ENCODE measurements at regions not wholly inside any gene's neighbourhood (a gene's known extent, or its start where the extent isn't known, plus 50 kb on each side); places are given as distances from the start of the nearest gene placed in this dataset.
"Not testable (repeated sequence)": the region's sequence is repeated elsewhere in the genome, so short reads cannot be mapped to it uniquely, and the experiment has no call there.

GRCh38 chr6:86087954-86088353, 445.3 kb upstream of the SYNCRIP start:
- no peak overlapping the region for H3K27ac ChIP-seq (ENCODE audit: poor library complexity, severe bottlenecking)
- no peak for ATAC-seq (ENCODE audit: low read depth)
- no peaks in the 10 kb centered on the region for H3K36me3 ChIP-seq (ENCODE audit: low read depth)
- no peaks in the 10 kb centered on the region for H3K9me3 ChIP-seq (ENCODE audit: severe bottlenecking)
- H3K4me1 ChIP-seq (ENCODE audit: insufficient read depth, poor library complexity, severe bottlenecking) = no peaks in the 10 kb centered on the region
- no peak for TF ChIP-seq CTCF (IDR thresholded peaks at IDR 0.05; ENCODE audit: poor library complexity, severe bottlenecking)
- H3K4me3 ChIP-seq (ENCODE audit: severe bottlenecking) = no peak overlapping the region
- H3K27me3 ChIP-seq (ENCODE audit: insufficient read depth, poor library complexity, severe bottlenecking) = no peaks in the 10 kb centered on the region
- no peak for DNase-seq (ENCODE audit: low spot score)

- H3K4me3 ChIP-seq (ENCODE audit: severe bottlenecking) = no peak overlapping the region
- DNase-seq (ENCODE audit: low spot score) (no peak), ATAC-seq (ENCODE audit: low read depth) (no peak)
- no peaks in the 10 kb centered on the region for H3K4me1 ChIP-seq (ENCODE audit: insufficient read depth, poor library complexity, severe bottlenecking)
- no peak for TF ChIP-seq CTCF (IDR thresholded peaks at IDR 0.05; ENCODE audit: poor library complexity, severe bottlenecking)
- no peaks in the 10 kb centered on the region for H3K36me3 ChIP-seq (ENCODE audit: low read depth)
- no peaks in the 10 kb centered on the region for H3K9me3 ChIP-seq (ENCODE audit: severe bottlenecking)
- no peak overlapping the region for H3K27ac ChIP-seq (ENCODE audit: poor library complexity, severe bottlenecking)
- H3K27me3 ChIP-seq (ENCODE audit: insufficient read depth, poor library complexity, severe bottlenecking) = no peaks in the 10 kb centered on the region
These were observed 437.3 kb upstream of the SYNCRIP start for GRCh38 chr6:86079938-86080337.

- no peak for ATAC-seq (ENCODE audit: low read depth)
These were observed 427.5 kb upstream of the SYNCRIP start for GRCh38 chr6:86070151-86070550.

GRCh38 chr6:86065002-86065401, 422.3 kb upstream of the SYNCRIP start:
- ATAC-seq (ENCODE audit: low read depth); H3K27me3 ChIP-seq (ENCODE audit: insufficient read depth, poor library complexity, severe bottlenecking); H3K9me3 ChIP-seq (ENCODE audit: severe bottlenecking); H3K27ac ChIP-seq (ENCODE audit: poor library complexity, severe bottlenecking); H3K4me1 ChIP-seq (ENCODE audit: insufficient read depth, poor library complexity, severe bottlenecking); H3K36me3 ChIP-seq (ENCODE audit: low read depth); DNase-seq (ENCODE audit: low spot score); H3K4me3 ChIP-seq (ENCODE audit: severe bottlenecking): not testable (repeated sequence)

More at GRCh38 chr6:86070151-86070550, 427.5 kb upstream of the SYNCRIP start:
- H3K27me3 ChIP-seq (ENCODE audit: insufficient read depth, poor library complexity, severe bottlenecking) = no peaks in the 10 kb centered on the region
- TF ChIP-seq CTCF (IDR thresholded peaks at IDR 0.05; ENCODE audit: poor library complexity, severe bottlenecking) = no peak
- H3K36me3 ChIP-seq (ENCODE audit: low read depth) = no peaks in the 10 kb centered on the region
- H3K27ac ChIP-seq (ENCODE audit: poor library complexity, severe bottlenecking) = no peak overlapping the region
- no peaks in the 10 kb centered on the region for H3K4me1 ChIP-seq (ENCODE audit: insufficient read depth, poor library complexity, severe bottlenecking)
- DNase-seq (ENCODE audit: low spot score) = no peak
- no peak overlapping the region for H3K4me3 ChIP-seq (ENCODE audit: severe bottlenecking)
- no peaks in the 10 kb centered on the region for H3K9me3 ChIP-seq (ENCODE audit: severe bottlenecking)

- H3K9me3 ChIP-seq (ENCODE audit: severe bottlenecking); H3K27me3 ChIP-seq (ENCODE audit: insufficient read depth, poor library complexity, severe bottlenecking); H3K27ac ChIP-seq (ENCODE audit: poor library complexity, severe bottlenecking); ATAC-seq (ENCODE audit: low read depth); DNase-seq (ENCODE audit: low spot score); H3K36me3 ChIP-seq (ENCODE audit: low read depth); H3K4me1 ChIP-seq (ENCODE audit: insufficient read depth, poor library complexity, severe bottlenecking); H3K4me3 ChIP-seq (ENCODE audit: severe bottlenecking): not testable (repeated sequence)
These were observed 414.8 kb upstream of the SYNCRIP start for GRCh38 chr6:86057293-86057980.

- ATAC-seq (ENCODE audit: low read depth) = no peak
- H3K27ac ChIP-seq (ENCODE audit: poor library complexity, severe bottlenecking) = no peak overlapping the region
- H3K36me3 ChIP-seq (ENCODE audit: low read depth) = no peaks in the 10 kb centered on the region
These were observed 402.4 kb upstream of the SYNCRIP start for GRCh38 chr6:86045038-86045437.

More at GRCh38 chr6:86045038-86045437, 402.4 kb upstream of the SYNCRIP start:
- Histone ChIP-seq H3K4me1 (ENCODE audit: insufficient read depth, poor library complexity, severe bottlenecking) (no peaks in the 10 kb centered on the region), H3K27me3 (ENCODE audit: insufficient read depth, poor library complexity, severe bottlenecking) (no peaks in the 10 kb centered on the region), H3K4me3 (ENCODE audit: severe bottlenecking) (no peak overlapping the region), H3K9me3 (ENCODE audit: severe bottlenecking) (no peaks in the 10 kb centered on the region)
- no peak for DNase-seq (ENCODE audit: low spot score)
- TF ChIP-seq CTCF (IDR thresholded peaks at IDR 0.05; ENCODE audit: poor library complexity, severe bottlenecking) = no peak

Data from RWPE2 (cell line).